HepG2 (cell line): ENCODE measurements at regions not wholly inside any gene's neighbourhood (a gene's known extent, or its start where the extent isn't known, plus 50 kb on each side); places are given as distances from the start of the nearest gene placed in this dataset.

Experiments used
- ATAC-seq: fragments of 200-7000 bp; cut with Tn5 transposase; 3 replicates; pipeline ENCODE4 v1.9.1; 2020; ENCODE audit warnings: mild to moderate bottlenecking, moderate library complexity
- BruUV-seq: library from RNA; stranded (reverse); fragments of 400-500 nt; replicated peaks from 2 replicates; lab custom pipeline; 2021; lab: Mats Ljungman, UMichigan
- CTCF ChIA-PET: fragments of 300-600 bp; formaldehyde crosslinking; extraction: SDS; loops from one replicate; lab custom pipeline; 2021; ENCODE audit warnings: low total read pairs, inconsistent platforms, low intra/inter-chr PET ratio; lab: Yijun Ruan, JAX
- POLR2A ChIA-PET: fragments of 350-600 bp; sonication (Branson Sonifier 250); formaldehyde crosslinking; loops from one replicate; lab custom pipeline; 2020; ENCODE audit warnings: antibody characterized with exemption, inconsistent platforms; lab: Yijun Ruan, JAX
- DNase-seq: peaks from one replicate; pipeline ENCODE4 v3.0.0-alpha.2; 2015; ENCODE audit warnings: low spot score
- FAIRE-seq: peaks from 3 replicates; lab custom pipeline; 2011; peaks lifted over from hg19 to GRCh38; lab: Jason Lieb, UNC
- H2AFZ ChIP-seq: one replicate; pipeline ENCODE4 v1.6.1; 2011; ENCODE audit warnings: low read length, inconsistent platforms
- H3K27ac ChIP-seq: fragments of 300-600 bp; 3 replicates; pipeline ENCODE4 v1.8.0; 2011; ENCODE audit warnings: mixed run types, mild to moderate bottlenecking, mixed read lengths, low read length, inconsistent platforms; ENCODE audit not compliant: insufficient read depth; ENCODE audit errors: extremely low read length
- H3K27me3 ChIP-seq, 2 experiments: fragments of 200-600 bp in 1 of 2; 2 replicates in 1 of 2; 3 replicates in 1 of 2; pipeline versions ENCODE4 v1.6.0 to v1.8.0; 2011; ENCODE audit warnings: low read length in 2 of 2, mild to moderate bottlenecking in 2 of 2, moderate library complexity in 2 of 2, inconsistent platforms in 1 of 2; ENCODE audit not compliant: insufficient read depth in 2 of 2, control insufficient read depth in 1 of 2
- H3K36me3 ChIP-seq, 2 experiments: fragments of 200-600 bp in 1 of 2; replicated peaks in 1 of 2; 2 replicates in 1 of 2; 3 replicates in 1 of 2; pipeline versions ENCODE4 v1.5.1 to v1.8.0; 2011; ENCODE audit warnings: low read length in 2 of 2, inconsistent platforms in 1 of 2; ENCODE audit not compliant: insufficient read depth in 2 of 2, control insufficient read depth in 1 of 2
- H3K4me1 ChIP-seq: 2 replicates; pipeline ENCODE4 v1.5.1; 2012; ENCODE audit warnings: low read length, inconsistent platforms; ENCODE audit not compliant: insufficient read depth
- H3K4me2 ChIP-seq: 2 replicates; pipeline ENCODE4 v1.6.0; 2011; ENCODE audit warnings: low read depth, low read length, inconsistent platforms
- H3K4me3 ChIP-seq, 3 experiments: fragments of 200-600 bp in 1 of 3; sonication (generic), shearing (Covaris generic) in 1 of 3; replicated peaks in 1 of 3; 2 replicates each; pipeline ENCODE4 v1.5.1; 2011 to 2016; ENCODE audit warnings: low read length in 3 of 3, inconsistent platforms in 2 of 3, low read depth in 2 of 3, mild to moderate bottlenecking in 2 of 3, control low read depth in 1 of 3, mixed read lengths in 1 of 3; ENCODE audit not compliant: insufficient read depth in 1 of 3
- H3K79me2 ChIP-seq: one replicate; pipeline ENCODE4 v1.6.1; 2011; ENCODE audit warnings: low read length, inconsistent platforms; ENCODE audit not compliant: insufficient read depth
- H3K9ac ChIP-seq: 2 replicates; pipeline ENCODE4 v1.6.0; 2011; ENCODE audit warnings: mild to moderate bottlenecking, low read depth, low read length, inconsistent platforms; ENCODE audit not compliant: insufficient read depth
- H3K9me3 ChIP-seq: 2 replicates; pipeline ENCODE4 v1.5.1; 2012; ENCODE audit warnings: mild to moderate bottlenecking, low read length
- H4K20me1 ChIP-seq: 2 replicates; pipeline ENCODE4 v1.6.0; 2011; ENCODE audit warnings: inconsistent platforms, mild to moderate bottlenecking, low read length, moderate library complexity; ENCODE audit not compliant: insufficient read depth
- CREB1 ChIP-seq, 2 experiments: fragments of 450-650 bp in 1 of 2; IDR thresholded peaks; 2 replicates each; pipeline ENCODE4 v1.6.1; 2016 to 2017; ENCODE audit warnings: control low read depth in 1 of 2, mild to moderate bottlenecking in 1 of 2, missing compliant biosample characterization in 1 of 2, missing genetic modification characterization in 1 of 2
- GABPB1 ChIP-seq: IDR thresholded peaks from 2 replicates; pipeline ENCODE4 v1.6.1; 2016; ENCODE audit warnings: mild to moderate bottlenecking, missing genetic modification reagents, moderate library complexity, missing compliant biosample characterization
- RORA ChIP-seq: sonication (generic); formaldehyde crosslinking; IDR thresholded peaks from 2 replicates; pipeline ENCODE4 v1.5.0; 2020; ENCODE audit warnings: mild to moderate bottlenecking, missing genetic modification reagents, moderate library complexity
- SP2 ChIP-seq: sonication (generic); formaldehyde crosslinking; IDR thresholded peaks from 2 replicates; pipeline ENCODE4 v1.5.1; 2020; ENCODE audit warnings: mild to moderate bottlenecking, missing genetic modification reagents
- TSC22D2 ChIP-seq: sonication (generic); formaldehyde crosslinking; IDR thresholded peaks from 2 replicates; pipeline ENCODE4 v1.5.1; 2020; ENCODE audit warnings: missing genetic modification reagents, mild to moderate bottlenecking, borderline replicate concordance
- ZBTB3 ChIP-seq: sonication (generic); formaldehyde crosslinking; IDR thresholded peaks from 2 replicates; pipeline ENCODE4 v1.4.0; 2020; ENCODE audit warnings: low read depth, mild to moderate bottlenecking, moderate library complexity, missing genetic modification reagents, borderline replicate concordance
- ZFAT ChIP-seq: sonication (generic); formaldehyde crosslinking; conservative IDR thresholded peaks from 2 replicates; pipeline ENCODE4 v1.8.1; 2023; ENCODE audit warnings: missing genetic modification reagents, inconsistent platforms
- ZFP62 ChIP-seq: sonication (generic); formaldehyde crosslinking; IDR thresholded peaks from 2 replicates; pipeline ENCODE4 v1.4.0; 2020; ENCODE audit warnings: missing genetic modification reagents
- ZNF143 ChIP-seq: sonication (generic); formaldehyde crosslinking; IDR thresholded peaks from 2 replicates; pipeline ENCODE4 v1.4.0; 2020; ENCODE audit warnings: missing genetic modification reagents
- ZNF33A ChIP-seq: sonication (generic); formaldehyde crosslinking; IDR thresholded peaks from 2 replicates; pipeline ENCODE4 v1.5.1; 2020; ENCODE audit warnings: missing genetic modification reagents, mild to moderate bottlenecking, moderate library complexity, borderline replicate concordance
- ZNF546 ChIP-seq: sonication (generic); formaldehyde crosslinking; conservative IDR thresholded peaks from 2 replicates; pipeline ENCODE4 v1.8.1; 2023; ENCODE audit warnings: mild to moderate bottlenecking, missing genetic modification reagents
- ZNF629 ChIP-seq: sonication (generic); formaldehyde crosslinking; conservative IDR thresholded peaks from 2 replicates; pipeline ENCODE4 v1.5.0; 2020; ENCODE audit warnings: missing genetic modification reagents
- ZNF660 ChIP-seq: sonication (generic); formaldehyde crosslinking; IDR thresholded peaks from 2 replicates; pipeline ENCODE4 v1.5.1; 2020; ENCODE audit warnings: mild to moderate bottlenecking, low read depth, missing genetic modification reagents, borderline replicate concordance
- WGBS: methylation state at CpG from one replicate; pipeline ENCODE4 v1.1.6; 2017; ENCODE audit warnings: low lambda C conversion rate; 5-methylcytosine and 5-hydroxymethylcytosine counted together
- in situ Hi-C: cut with HindIII; loops from 2 replicates; pipeline ENCODE4 v1.10.0; 2017; ENCODE audit warnings: low pct_unique_long_range_greater_than_20kb; ENCODE audit not compliant: extremely low pct_ligation_motif_present
- intact Hi-C: fragments of 100-400 bp; cut with micrococcal nuclease; formaldehyde crosslinking; loops from one replicate; pipeline ENCODE4 v1.10.0; 2022; ENCODE audit not compliant: unreplicated experiment
- TF ChIP-seq, protein P1 (sequence below): sonication (generic); formaldehyde crosslinking; IDR thresholded peaks from 2 replicates; pipeline ENCODE4 v1.5.0; 2020; ENCODE audit warnings: mild to moderate bottlenecking, missing genetic modification reagents, moderate library complexity
- TF ChIP-seq, protein P2 (sequence below): sonication (generic); formaldehyde crosslinking; conservative IDR thresholded peaks from 2 replicates; pipeline ENCODE4 v1.5.0; 2020; ENCODE audit warnings: missing genetic modification reagents
- TF ChIP-seq, protein P3 (sequence below): sonication (generic); formaldehyde crosslinking; IDR thresholded peaks from 2 replicates; pipeline ENCODE4 v1.9.0; 2021; ENCODE audit warnings: missing genetic modification reagents, borderline replicate concordance
- TF ChIP-seq, protein P4 (sequence below): IDR thresholded peaks from 2 replicates; pipeline ENCODE4 v1.6.1; 2012; ENCODE audit warnings: inconsistent platforms

DNA sequence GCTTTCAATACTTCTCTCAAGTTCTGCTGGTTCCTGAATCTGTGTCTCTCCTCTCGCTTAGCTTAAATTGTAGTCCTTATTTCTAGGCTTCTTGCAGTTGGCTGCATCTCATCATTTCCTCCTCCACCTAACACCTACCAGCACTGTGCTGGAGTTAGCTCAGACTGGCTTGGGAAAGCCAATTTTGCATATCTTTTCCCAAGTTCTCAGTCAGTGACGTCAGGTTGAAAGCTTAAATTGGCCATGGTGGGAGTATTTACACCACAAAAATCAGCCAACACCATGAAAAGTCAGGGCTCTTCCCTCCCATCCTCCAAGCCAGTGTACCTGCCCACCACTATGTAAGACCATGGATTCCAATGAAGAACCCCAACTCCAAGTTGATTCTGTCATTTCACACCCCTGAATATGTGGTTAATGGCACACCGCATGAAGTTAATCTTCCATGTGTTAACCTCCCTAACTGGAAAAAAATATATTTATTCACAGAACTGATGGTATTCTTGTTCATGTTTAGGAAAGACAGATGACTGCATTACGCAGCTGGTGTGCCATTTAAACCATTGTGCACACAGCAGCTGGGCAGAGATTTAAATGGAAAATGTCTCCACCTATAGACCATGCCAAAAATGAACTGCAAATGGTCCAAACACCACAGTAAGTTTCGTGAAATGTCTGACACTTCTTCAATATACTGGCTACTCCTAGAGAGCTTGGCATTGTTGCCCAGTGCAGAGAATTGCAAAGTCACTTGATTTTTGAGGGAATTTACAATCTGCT lies 274.1 kb upstream of the MAP3K7 start (continued):
- TF ChIP-seq, protein P1, sequence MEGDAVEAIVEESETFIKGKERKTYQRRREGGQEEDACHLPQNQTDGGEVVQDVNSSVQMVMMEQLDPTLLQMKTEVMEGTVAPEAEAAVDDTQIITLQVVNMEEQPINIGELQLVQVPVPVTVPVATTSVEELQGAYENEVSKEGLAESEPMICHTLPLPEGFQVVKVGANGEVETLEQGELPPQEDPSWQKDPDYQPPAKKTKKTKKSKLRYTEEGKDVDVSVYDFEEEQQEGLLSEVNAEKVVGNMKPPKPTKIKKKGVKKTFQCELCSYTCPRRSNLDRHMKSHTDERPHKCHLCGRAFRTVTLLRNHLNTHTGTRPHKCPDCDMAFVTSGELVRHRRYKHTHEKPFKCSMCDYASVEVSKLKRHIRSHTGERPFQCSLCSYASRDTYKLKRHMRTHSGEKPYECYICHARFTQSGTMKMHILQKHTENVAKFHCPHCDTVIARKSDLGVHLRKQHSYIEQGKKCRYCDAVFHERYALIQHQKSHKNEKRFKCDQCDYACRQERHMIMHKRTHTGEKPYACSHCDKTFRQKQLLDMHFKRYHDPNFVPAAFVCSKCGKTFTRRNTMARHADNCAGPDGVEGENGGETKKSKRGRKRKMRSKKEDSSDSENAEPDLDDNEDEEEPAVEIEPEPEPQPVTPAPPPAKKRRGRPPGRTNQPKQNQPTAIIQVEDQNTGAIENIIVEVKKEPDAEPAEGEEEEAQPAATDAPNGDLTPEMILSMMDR = peak; percentile 32
- TF ChIP-seq, protein P2, sequence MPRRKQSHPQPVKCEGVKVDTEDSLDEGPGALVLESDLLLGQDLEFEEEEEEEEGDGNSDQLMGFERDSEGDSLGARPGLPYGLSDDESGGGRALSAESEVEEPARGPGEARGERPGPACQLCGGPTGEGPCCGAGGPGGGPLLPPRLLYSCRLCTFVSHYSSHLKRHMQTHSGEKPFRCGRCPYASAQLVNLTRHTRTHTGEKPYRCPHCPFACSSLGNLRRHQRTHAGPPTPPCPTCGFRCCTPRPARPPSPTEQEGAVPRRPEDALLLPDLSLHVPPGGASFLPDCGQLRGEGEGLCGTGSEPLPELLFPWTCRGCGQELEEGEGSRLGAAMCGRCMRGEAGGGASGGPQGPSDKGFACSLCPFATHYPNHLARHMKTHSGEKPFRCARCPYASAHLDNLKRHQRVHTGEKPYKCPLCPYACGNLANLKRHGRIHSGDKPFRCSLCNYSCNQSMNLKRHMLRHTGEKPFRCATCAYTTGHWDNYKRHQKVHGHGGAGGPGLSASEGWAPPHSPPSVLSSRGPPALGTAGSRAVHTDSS (CRISPR knock-in tag) = no peak
- no peak for TF ChIP-seq ZNF660 (CRISPR knock-in tag)
- TF ChIP-seq RORA (CRISPR knock-in tag) = no peak

DNA sequence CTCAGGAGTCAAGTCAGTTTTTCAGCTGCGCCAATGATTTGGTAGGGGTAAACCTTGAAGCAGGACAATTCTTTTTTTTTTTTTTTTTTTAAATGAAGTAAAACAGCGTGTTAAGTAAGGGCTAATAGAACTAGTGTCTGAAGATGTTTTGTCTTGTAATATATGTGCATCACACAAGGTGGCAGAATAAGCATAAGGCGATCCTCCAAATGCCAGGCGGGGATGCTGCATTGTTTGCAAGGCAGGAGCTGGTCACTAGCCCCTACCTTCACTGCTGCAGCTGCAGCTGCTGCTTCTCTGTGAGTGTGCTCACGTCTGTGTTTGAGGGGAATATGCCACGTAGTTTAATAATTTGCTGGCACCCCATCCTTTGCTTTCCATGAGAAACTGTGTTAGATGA lies 272.7 kb upstream of the MAP3K7 start:
- intact Hi-C loops (no loop called here), in situ Hi-C loops (no loop called here)
- Histone ChIP-seq H2AFZ (no peak overlapping the region), H3K27me3 (no peaks in the 10 kb centered on the region), H3K4me1 (no peaks in the 10 kb centered on the region), H4K20me1 (no peaks in the 10 kb centered on the region), H3K36me3 (no peaks in the 10 kb centered on the region), H3K27ac (no peak overlapping the region), H3K4me3 (no peak overlapping the region), H3K9me3 (no peaks in the 10 kb centered on the region), H3K79me2 (no peaks in the 10 kb centered on the region), H3K4me2 (no peak overlapping the region), H3K9ac (no peak overlapping the region)
- 18% methylated on average over 6 of the region's 6 CpGs for WGBS
- ChIA-PET CTCF (no interaction called here), POLR2A (no interaction called here)
- no peak for DNase-seq
- ATAC-seq = no peak
- no peak for FAIRE-seq
- BruUV-seq = no TSS peak
- TF ChIP-seq ZNF629 (CRISPR knock-in tag) = no peak
- TF ChIP-seq ZNF143 (CRISPR knock-in tag) = no peak
- TF ChIP-seq ZNF33A (CRISPR knock-in tag) = no peak
- no peak for TF ChIP-seq ZBTB3 (CRISPR knock-in tag)
- no peak for TF ChIP-seq ZNF546 (CRISPR knock-in tag)
- no peak for TF ChIP-seq SP2 (CRISPR knock-in tag)
- TF ChIP-seq, protein P3, sequence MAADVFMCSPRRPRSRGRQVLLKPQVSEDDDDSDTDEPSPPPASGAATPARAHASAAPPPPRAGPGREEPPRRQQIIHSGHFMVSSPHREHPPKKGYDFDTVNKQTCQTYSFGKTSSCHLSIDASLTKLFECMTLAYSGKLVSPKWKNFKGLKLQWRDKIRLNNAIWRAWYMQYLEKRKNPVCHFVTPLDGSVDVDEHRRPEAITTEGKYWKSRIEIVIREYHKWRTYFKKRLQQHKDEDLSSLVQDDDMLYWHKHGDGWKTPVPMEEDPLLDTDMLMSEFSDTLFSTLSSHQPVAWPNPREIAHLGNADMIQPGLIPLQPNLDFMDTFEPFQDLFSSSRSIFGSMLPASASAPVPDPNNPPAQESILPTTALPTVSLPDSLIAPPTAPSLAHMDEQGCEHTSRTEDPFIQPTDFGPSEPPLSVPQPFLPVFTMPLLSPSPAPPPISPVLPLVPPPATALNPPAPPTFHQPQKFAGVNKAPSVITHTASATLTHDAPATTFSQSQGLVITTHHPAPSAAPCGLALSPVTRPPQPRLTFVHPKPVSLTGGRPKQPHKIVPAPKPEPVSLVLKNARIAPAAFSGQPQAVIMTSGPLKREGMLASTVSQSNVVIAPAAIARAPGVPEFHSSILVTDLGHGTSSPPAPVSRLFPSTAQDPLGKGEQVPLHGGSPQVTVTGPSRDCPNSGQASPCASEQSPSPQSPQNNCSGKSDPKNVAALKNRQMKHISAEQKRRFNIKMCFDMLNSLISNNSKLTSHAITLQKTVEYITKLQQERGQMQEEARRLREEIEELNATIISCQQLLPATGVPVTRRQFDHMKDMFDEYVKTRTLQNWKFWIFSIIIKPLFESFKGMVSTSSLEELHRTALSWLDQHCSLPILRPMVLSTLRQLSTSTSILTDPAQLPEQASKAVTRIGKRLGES (CRISPR knock-in tag) = no peak
- no peak for TF ChIP-seq GABPB1 (CRISPR knock-in tag)
- no peak for TF ChIP-seq TSC22D2 (CRISPR knock-in tag)
- TF ChIP-seq, protein P4, sequence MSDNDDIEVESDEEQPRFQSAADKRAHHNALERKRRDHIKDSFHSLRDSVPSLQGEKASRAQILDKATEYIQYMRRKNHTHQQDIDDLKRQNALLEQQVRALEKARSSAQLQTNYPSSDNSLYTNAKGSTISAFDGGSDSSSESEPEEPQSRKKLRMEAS = no peak
- TF ChIP-seq ZFP62 = no peak
- TF ChIP-seq CREB1 (IDR thresholded peaks at IDR 0.05) = no peak
- no peak for TF ChIP-seq CREB1 (CRISPR knock-in tag; IDR thresholded peaks at IDR 0.05)
- no peak for TF ChIP-seq ZFAT (CRISPR knock-in tag)
